ENCODE measurements at regions not wholly inside any gene's neighbourhood (a gene's known extent, or its start where the extent isn't known, plus 50 kb on each side); places are given as distances from the start of the nearest gene placed in this dataset.

- Histone ChIP-seq H3K27me3 (peaks cover 98% of the 10 kb centered on the region), H3K36me3 (no peaks in the 10 kb centered on the region), H3K9me3 (no peaks in the 10 kb centered on the region), H3K4me1 (ENCODE audit: control insufficient read depth in 1 of 2, insufficient read depth in 1 of 2, low read depth in 1 of 2, low read length in 1 of 2) (peaks cover 8 to 20% of the 10 kb centered on the region in 2 experiments), H3K4me3 (ENCODE audit: low read depth in 1 of 2, low read length in 1 of 2) (peak overlapping the region; percentile 16 to 24), H3K27ac (no peak overlapping the region)
- TF ChIP-seq, protein P1, sequence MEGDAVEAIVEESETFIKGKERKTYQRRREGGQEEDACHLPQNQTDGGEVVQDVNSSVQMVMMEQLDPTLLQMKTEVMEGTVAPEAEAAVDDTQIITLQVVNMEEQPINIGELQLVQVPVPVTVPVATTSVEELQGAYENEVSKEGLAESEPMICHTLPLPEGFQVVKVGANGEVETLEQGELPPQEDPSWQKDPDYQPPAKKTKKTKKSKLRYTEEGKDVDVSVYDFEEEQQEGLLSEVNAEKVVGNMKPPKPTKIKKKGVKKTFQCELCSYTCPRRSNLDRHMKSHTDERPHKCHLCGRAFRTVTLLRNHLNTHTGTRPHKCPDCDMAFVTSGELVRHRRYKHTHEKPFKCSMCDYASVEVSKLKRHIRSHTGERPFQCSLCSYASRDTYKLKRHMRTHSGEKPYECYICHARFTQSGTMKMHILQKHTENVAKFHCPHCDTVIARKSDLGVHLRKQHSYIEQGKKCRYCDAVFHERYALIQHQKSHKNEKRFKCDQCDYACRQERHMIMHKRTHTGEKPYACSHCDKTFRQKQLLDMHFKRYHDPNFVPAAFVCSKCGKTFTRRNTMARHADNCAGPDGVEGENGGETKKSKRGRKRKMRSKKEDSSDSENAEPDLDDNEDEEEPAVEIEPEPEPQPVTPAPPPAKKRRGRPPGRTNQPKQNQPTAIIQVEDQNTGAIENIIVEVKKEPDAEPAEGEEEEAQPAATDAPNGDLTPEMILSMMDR (IDR thresholded peaks at IDR 0.05): no peak
Measured at GRCh38 chr3:194203482-194204041, 67.6 kb downstream of the HES1 start.

GRCh38 chr3:194204042-194204987, 68.4 kb downstream of the HES1 start:
- H3K36me3 ChIP-seq: no peaks in the 10 kb centered on the region
- peak overlapping the region; percentile 16 to 24 for H3K4me3 ChIP-seq (ENCODE audit: low read depth in 1 of 2, low read length in 1 of 2)
- peaks cover 93% of the 10 kb centered on the region for H3K27me3 ChIP-seq
- H3K27ac ChIP-seq: no peak overlapping the region
- H3K4me1 ChIP-seq (ENCODE audit: control insufficient read depth in 1 of 2, insufficient read depth in 1 of 2, low read depth in 1 of 2, low read length in 1 of 2): peaks cover 8 to 20% of the 10 kb centered on the region in 2 experiments
- no peaks in the 10 kb centered on the region for H3K9me3 ChIP-seq
- TF ChIP-seq, protein P1 (IDR thresholded peaks at IDR 0.05): no peak

- no peak overlapping the region for H3K27ac ChIP-seq
- no peaks in the 10 kb centered on the region for H3K36me3 ChIP-seq
- H3K27me3 ChIP-seq: peaks cover 81% of the 10 kb centered on the region
- H3K4me3 ChIP-seq (ENCODE audit: low read depth in 1 of 2, low read length in 1 of 2): no peak overlapping the region
- H3K9me3 ChIP-seq: no peaks in the 10 kb centered on the region
- TF ChIP-seq, protein P1 (IDR thresholded peaks at IDR 0.05): no peak
- H3K4me1 ChIP-seq (ENCODE audit: control insufficient read depth in 1 of 2, insufficient read depth in 1 of 2, low read depth in 1 of 2, low read length in 1 of 2): peaks cover 8 to 20% of the 10 kb centered on the region in 2 experiments
Measured at GRCh38 chr3:194205675-194206133, 69.8 kb downstream of the HES1 start.

GRCh38 chr3:194206320-194206719, 70.4 kb downstream of the HES1 start:
- Histone ChIP-seq H3K4me1 (ENCODE audit: control insufficient read depth in 1 of 2, insufficient read depth in 1 of 2, low read depth in 1 of 2, low read length in 1 of 2) (peaks cover 8 to 20% of the 10 kb centered on the region in 2 experiments), H3K36me3 (no peaks in the 10 kb centered on the region), H3K27me3 (peaks cover 75% of the 10 kb centered on the region), H3K27ac (no peak overlapping the region), H3K9me3 (no peaks in the 10 kb centered on the region), H3K4me3 (ENCODE audit: low read depth in 1 of 2, low read length in 1 of 2) (no peak overlapping the region)
- TF ChIP-seq, protein P1 (IDR thresholded peaks at IDR 0.05): no peak

DNA sequence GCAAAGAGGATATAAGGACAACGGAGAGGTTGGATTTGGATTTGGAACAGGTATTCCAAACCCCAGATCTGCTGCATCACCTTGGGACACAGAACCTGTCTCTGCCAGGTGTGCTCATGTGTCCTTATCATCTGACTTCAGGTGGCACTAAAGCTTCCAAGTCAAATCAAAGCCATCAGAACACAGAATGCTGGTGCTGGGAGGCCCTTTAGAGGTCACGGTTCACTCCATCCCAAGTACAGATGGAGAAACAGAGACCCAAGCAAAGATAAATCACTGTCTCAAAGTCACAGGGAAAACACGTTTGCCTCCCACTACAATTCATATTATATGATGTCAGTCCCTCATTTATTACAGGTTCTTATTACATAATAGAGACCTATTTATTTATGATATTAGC, 72.8 kb downstream of the HES1 start:
- H3K27me3 ChIP-seq: peaks cover 73% of the 10 kb centered on the region
- no peaks in the 10 kb centered on the region for H3K36me3 ChIP-seq
- H3K27ac ChIP-seq: no peak overlapping the region
- no peaks in the 10 kb centered on the region for H3K9me3 ChIP-seq
- H3K4me1 ChIP-seq (ENCODE audit: control insufficient read depth in 1 of 2, insufficient read depth in 1 of 2, low read depth in 1 of 2, low read length in 1 of 2): peaks cover 4 to 18% of the 10 kb centered on the region in 2 experiments
- TF ChIP-seq, protein P1 (IDR thresholded peaks at IDR 0.05): no peak
- H3K4me3 ChIP-seq (ENCODE audit: low read depth in 1 of 2, low read length in 1 of 2): no peak overlapping the region

Measured in neutrophil (primary cell).